ENCODE measurements at regions not wholly inside any gene's neighbourhood (a gene's known extent, or its start where the extent isn't known, plus 50 kb on each side); places are given as distances from the start of the nearest gene placed in this dataset.

DNA sequence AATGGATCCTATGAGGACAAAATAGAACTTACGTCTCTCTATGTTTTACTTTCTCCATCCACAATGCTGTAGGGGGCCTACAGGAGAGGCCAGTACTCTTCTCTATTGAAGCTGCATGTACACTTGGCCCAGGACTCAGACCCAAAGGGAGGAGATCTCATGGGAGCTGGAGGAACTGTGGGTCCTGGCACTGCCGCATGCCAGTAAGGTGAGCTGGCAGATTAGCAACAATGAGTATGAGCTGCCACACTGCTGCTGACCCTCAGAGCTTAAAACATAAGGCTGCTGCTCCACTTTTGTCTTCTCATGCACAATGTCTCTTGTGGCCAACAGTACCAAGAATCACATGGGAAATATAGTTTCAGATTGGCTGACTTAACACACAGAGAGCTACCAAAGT is 57.8 kb upstream of the TBC1D5 start:
- H3K9ac ChIP-seq: no peak overlapping the region
- no peaks in the 10 kb centered on the region for H3F3A ChIP-seq (replicated peaks; ENCODE audit: insufficient read depth)
- H2AFZ ChIP-seq (ENCODE audit: low read depth): no peak overlapping the region; the same call in 1 of the 2 replicates
- TF ChIP-seq JUND (IDR thresholded peaks at IDR 0.05) (no peak), YY1 (IDR thresholded peaks at IDR 0.05; ENCODE audit: low read depth) (no peak), MEF2A (IDR thresholded peaks at IDR 0.05; ENCODE audit: borderline replicate concordance, low read depth) (no peak), TEAD4 (IDR thresholded peaks at IDR 0.05; ENCODE audit: borderline replicate concordance, insufficient read depth) (no peak), FOSL2 (IDR thresholded peaks at IDR 0.05; ENCODE audit: borderline replicate concordance, low read depth) (no peak), NFIC (IDR thresholded peaks at IDR 0.05; ENCODE audit: borderline replicate concordance) (no peak), GABPA (IDR thresholded peaks at IDR 0.05; ENCODE audit: low read depth) (no peak), CHD2 (IDR thresholded peaks at IDR 0.05; ENCODE audit: low read length, partially characterized antibody) (no peak), POLR2AphosphoS5 (IDR thresholded peaks at IDR 0.05; ENCODE audit: low read depth, low read length) (no peak), EZH2phosphoT487 (IDR thresholded peaks at IDR 0.05; ENCODE audit: borderline replicate concordance, low read depth) (no peak), FOXM1 (IDR thresholded peaks at IDR 0.05; ENCODE audit: low read depth) (no peak)
- TF ChIP-seq, protein P1, sequence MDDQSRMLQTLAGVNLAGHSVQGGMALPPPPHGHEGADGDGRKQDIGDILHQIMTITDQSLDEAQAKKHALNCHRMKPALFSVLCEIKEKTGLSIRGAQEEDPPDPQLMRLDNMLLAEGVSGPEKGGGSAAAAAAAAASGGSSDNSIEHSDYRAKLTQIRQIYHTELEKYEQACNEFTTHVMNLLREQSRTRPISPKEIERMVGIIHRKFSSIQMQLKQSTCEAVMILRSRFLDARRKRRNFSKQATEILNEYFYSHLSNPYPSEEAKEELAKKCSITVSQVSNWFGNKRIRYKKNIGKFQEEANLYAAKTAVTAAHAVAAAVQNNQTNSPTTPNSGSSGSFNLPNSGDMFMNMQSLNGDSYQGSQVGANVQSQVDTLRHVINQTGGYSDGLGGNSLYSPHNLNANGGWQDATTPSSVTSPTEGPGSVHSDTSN (IDR thresholded peaks at IDR 0.05): no peak
- TF ChIP-seq, protein P2, sequence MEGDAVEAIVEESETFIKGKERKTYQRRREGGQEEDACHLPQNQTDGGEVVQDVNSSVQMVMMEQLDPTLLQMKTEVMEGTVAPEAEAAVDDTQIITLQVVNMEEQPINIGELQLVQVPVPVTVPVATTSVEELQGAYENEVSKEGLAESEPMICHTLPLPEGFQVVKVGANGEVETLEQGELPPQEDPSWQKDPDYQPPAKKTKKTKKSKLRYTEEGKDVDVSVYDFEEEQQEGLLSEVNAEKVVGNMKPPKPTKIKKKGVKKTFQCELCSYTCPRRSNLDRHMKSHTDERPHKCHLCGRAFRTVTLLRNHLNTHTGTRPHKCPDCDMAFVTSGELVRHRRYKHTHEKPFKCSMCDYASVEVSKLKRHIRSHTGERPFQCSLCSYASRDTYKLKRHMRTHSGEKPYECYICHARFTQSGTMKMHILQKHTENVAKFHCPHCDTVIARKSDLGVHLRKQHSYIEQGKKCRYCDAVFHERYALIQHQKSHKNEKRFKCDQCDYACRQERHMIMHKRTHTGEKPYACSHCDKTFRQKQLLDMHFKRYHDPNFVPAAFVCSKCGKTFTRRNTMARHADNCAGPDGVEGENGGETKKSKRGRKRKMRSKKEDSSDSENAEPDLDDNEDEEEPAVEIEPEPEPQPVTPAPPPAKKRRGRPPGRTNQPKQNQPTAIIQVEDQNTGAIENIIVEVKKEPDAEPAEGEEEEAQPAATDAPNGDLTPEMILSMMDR (IDR thresholded peaks at IDR 0.05): no peak
- TF ChIP-seq, protein P3, sequence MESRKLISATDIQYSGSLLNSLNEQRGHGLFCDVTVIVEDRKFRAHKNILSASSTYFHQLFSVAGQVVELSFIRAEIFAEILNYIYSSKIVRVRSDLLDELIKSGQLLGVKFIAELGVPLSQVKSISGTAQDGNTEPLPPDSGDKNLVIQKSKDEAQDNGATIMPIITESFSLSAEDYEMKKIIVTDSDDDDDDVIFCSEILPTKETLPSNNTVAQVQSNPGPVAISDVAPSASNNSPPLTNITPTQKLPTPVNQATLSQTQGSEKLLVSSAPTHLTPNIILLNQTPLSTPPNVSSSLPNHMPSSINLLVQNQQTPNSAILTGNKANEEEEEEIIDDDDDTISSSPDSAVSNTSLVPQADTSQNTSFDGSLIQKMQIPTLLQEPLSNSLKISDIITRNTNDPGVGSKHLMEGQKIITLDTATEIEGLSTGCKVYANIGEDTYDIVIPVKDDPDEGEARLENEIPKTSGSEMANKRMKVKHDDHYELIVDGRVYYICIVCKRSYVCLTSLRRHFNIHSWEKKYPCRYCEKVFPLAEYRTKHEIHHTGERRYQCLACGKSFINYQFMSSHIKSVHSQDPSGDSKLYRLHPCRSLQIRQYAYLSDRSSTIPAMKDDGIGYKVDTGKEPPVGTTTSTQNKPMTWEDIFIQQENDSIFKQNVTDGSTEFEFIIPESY (IDR thresholded peaks at IDR 0.05; ENCODE audit: borderline replicate concordance, low read depth): no peak
- TF ChIP-seq, protein P4, sequence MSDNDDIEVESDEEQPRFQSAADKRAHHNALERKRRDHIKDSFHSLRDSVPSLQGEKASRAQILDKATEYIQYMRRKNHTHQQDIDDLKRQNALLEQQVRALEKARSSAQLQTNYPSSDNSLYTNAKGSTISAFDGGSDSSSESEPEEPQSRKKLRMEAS (IDR thresholded peaks at IDR 0.05; ENCODE audit: low read depth): no peak
- TF ChIP-seq, protein P5, sequence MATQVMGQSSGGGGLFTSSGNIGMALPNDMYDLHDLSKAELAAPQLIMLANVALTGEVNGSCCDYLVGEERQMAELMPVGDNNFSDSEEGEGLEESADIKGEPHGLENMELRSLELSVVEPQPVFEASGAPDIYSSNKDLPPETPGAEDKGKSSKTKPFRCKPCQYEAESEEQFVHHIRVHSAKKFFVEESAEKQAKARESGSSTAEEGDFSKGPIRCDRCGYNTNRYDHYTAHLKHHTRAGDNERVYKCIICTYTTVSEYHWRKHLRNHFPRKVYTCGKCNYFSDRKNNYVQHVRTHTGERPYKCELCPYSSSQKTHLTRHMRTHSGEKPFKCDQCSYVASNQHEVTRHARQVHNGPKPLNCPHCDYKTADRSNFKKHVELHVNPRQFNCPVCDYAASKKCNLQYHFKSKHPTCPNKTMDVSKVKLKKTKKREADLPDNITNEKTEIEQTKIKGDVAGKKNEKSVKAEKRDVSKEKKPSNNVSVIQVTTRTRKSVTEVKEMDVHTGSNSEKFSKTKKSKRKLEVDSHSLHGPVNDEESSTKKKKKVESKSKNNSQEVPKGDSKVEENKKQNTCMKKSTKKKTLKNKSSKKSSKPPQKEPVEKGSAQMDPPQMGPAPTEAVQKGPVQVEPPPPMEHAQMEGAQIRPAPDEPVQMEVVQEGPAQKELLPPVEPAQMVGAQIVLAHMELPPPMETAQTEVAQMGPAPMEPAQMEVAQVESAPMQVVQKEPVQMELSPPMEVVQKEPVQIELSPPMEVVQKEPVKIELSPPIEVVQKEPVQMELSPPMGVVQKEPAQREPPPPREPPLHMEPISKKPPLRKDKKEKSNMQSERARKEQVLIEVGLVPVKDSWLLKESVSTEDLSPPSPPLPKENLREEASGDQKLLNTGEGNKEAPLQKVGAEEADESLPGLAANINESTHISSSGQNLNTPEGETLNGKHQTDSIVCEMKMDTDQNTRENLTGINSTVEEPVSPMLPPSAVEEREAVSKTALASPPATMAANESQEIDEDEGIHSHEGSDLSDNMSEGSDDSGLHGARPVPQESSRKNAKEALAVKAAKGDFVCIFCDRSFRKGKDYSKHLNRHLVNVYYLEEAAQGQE (IDR thresholded peaks at IDR 0.05; ENCODE audit: low read depth, low read length): no peak
- ChIA-PET POLR2A (no interaction called here), CTCF (interaction anchor here (0.6 to 1.8 kb wide), 5 partner anchors 8 to 41 kb away, joined by 3 to 9 read pairs (median 4); no protein-coding TSS in a partner anchor)
- no peaks in the 10 kb centered on the region for H3K9me2 ChIP-seq
- H3K9me3 ChIP-seq: no peaks in the 10 kb centered on the region
- H4K20me1 ChIP-seq (ENCODE audit: insufficient read depth): no peaks in the 10 kb centered on the region
- H3K27me3 ChIP-seq (ENCODE audit: insufficient read depth): no peaks in the 10 kb centered on the region
- no peak overlapping the region for H3K4me3 ChIP-seq (ENCODE audit: low read depth in 2 of 2, low read length in 1 of 2)
- H3K4me2 ChIP-seq: no peak overlapping the region
- WGBS (ENCODE audit: low lambda C conversion rate): 81% methylated on average over 2 of the region's 2 CpGs
- no peak overlapping the region for H3K27ac ChIP-seq (ENCODE audit: low read depth in 2 of 2, low read length in 1 of 2)
- no peak for DNase-seq
- H3K4me1 ChIP-seq (ENCODE audit: control insufficient read depth in 1 of 2, insufficient read depth in 2 of 2, low read depth in 1 of 2, low read length in 1 of 2): peaks cover 0 to 3% of the 10 kb centered on the region in 2 experiments; a peak in 1 of 4 replicates
- no peaks in the 10 kb centered on the region for H3K79me2 ChIP-seq (ENCODE audit: insufficient read depth)
- no peaks in the 10 kb centered on the region for H3K36me3 ChIP-seq (replicated peaks in 1 of 2; ENCODE audit: control insufficient read depth in 1 of 2, insufficient read depth in 2 of 2, low read length in 1 of 2)

Data from SK-N-SH (cell line).